ENCODE measurements at regions not wholly inside any gene's neighbourhood (a gene's known extent, or its start where the extent isn't known, plus 50 kb on each side); places are given as distances from the start of the nearest gene placed in this dataset.
A peak's percentile ranks its signal among the peaks of the same experiment; 100 is the strongest.

DNA sequence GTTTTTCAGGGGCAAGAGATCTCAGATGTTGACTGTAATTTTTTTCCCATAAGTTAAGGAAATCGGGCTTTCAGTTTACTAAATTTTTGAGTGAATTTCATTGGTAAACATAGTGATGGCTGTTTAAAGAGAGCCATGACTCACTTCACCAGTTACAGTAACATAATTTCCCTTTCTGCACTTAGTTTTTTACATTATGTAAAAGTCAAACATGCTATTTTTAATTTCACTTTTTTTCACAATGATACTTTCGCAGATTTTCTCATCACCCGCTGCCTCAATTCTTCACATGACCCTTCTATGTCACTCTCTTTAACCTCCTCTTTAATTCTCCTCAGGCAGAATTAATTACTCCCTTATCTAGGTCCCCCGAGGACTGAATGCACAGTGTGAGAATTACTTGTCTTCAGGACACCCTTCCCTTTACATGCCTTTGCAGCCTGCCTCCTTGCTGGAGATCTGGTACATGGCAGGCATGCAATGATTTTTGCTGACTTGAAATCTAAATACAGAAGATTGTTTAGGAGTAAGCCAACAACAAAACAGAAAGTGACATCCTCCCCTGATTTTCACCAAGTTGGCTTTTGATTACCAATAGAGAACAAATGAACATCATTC is 217.5 kb upstream of the S1PR3 start:
- no peak for TF ChIP-seq POLR2A (IDR thresholded peaks at IDR 0.05)
- TF ChIP-seq, protein P1, sequence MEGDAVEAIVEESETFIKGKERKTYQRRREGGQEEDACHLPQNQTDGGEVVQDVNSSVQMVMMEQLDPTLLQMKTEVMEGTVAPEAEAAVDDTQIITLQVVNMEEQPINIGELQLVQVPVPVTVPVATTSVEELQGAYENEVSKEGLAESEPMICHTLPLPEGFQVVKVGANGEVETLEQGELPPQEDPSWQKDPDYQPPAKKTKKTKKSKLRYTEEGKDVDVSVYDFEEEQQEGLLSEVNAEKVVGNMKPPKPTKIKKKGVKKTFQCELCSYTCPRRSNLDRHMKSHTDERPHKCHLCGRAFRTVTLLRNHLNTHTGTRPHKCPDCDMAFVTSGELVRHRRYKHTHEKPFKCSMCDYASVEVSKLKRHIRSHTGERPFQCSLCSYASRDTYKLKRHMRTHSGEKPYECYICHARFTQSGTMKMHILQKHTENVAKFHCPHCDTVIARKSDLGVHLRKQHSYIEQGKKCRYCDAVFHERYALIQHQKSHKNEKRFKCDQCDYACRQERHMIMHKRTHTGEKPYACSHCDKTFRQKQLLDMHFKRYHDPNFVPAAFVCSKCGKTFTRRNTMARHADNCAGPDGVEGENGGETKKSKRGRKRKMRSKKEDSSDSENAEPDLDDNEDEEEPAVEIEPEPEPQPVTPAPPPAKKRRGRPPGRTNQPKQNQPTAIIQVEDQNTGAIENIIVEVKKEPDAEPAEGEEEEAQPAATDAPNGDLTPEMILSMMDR (IDR thresholded peaks at IDR 0.05) = peak in 3 of 4 experiments; percentile 5 to 28 (median 11)

Measured in gastroesophageal sphincter (tissue), 3 donors.